ENCODE measurements at regions not wholly inside any gene's neighbourhood (a gene's known extent, or its start where the extent isn't known, plus 50 kb on each side); places are given as distances from the start of the nearest gene placed in this dataset.
"Not testable (repeated sequence)": the region's sequence is repeated elsewhere in the genome, so short reads cannot be mapped to it uniquely, and the experiment has no call there.

DNA sequence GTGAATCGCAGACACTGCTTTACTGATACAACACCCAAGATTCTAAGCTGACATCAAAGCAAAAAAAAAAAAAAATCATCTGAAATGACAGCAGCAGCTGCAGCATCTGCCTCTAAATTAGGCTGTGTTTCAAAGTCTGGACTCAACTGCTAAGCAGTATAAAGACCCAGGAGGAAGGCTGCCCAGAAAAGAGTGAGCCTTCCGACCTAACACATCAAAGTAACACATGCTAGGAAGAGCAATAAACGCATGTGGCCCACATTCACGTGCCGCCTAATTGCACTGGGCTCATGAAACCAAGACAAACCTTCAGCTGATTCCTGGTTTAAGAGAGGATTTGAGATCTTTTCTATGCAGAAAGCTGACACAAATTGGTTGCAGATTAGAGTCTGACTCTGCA lies 317.1 kb downstream of the ZIC4 start:
- Histone ChIP-seq H3K9me3 (ENCODE audit: control insufficient read depth, insufficient read depth, low read length) (no peaks in the 10 kb centered on the region), H4K20me1 (ENCODE audit: control insufficient read depth, insufficient read depth, low read depth, low read length) (no peaks in the 10 kb centered on the region), H3K4me3 (ENCODE audit: low read length) (no peak overlapping the region), H3K9me2 (replicated peaks; ENCODE audit: control insufficient read depth, low read length) (no peaks in the 10 kb centered on the region), H3K79me2 (ENCODE audit: control insufficient read depth, low read length) (no peaks in the 10 kb centered on the region), H3K36me3 (ENCODE audit: control insufficient read depth, low read length) (no peaks in the 10 kb centered on the region), H3K27ac (ENCODE audit: low read depth, low read length) (no peak overlapping the region), H3K4me1 (ENCODE audit: control insufficient read depth, low read length) (no peaks in the 10 kb centered on the region), H3K4me2 (ENCODE audit: low read length) (no peak overlapping the region), H3K27me3 (ENCODE audit: control insufficient read depth, low read length) (no peaks in the 10 kb centered on the region), H3F3A (ENCODE audit: control insufficient read depth, insufficient read depth) (no peaks in the 10 kb centered on the region)
- TF ChIP-seq CTCF (IDR thresholded peaks at IDR 0.05; ENCODE audit: low read depth, low read length, poor library complexity, severe bottlenecking) (no peak), EZH2phosphoT487 (IDR thresholded peaks at IDR 0.05; ENCODE audit: borderline replicate concordance, low read length) (no peak)

DNA sequence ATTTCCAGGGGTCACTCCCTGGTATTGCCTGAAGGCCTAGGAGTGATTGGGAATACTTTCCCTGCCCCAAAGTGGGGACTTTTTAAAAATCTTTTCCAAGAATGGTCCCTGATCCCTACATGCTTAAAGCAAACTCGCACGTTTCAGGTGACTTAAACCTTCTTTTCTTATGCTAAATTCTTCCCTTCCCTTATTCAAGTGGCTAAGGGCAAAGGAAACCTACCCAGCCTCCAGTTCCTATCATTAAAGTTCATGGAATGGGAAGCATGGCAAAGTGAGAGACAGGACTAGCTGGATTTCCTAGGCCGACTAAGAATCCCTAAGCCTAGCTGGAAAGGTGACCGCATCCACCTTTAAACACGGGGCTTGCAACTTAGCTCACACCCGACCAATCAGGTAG lies 346.8 kb downstream of the ZIC4 start:
- not testable (repeated sequence) for H3K9me3 ChIP-seq (ENCODE audit: control insufficient read depth, insufficient read depth, low read length); H3K27me3 ChIP-seq (ENCODE audit: control insufficient read depth, low read length); H3K79me2 ChIP-seq (ENCODE audit: control insufficient read depth, low read length); H4K20me1 ChIP-seq (ENCODE audit: control insufficient read depth, insufficient read depth, low read depth, low read length); H3K4me1 ChIP-seq (ENCODE audit: control insufficient read depth, low read length); H3K9me2 ChIP-seq (replicated peaks; ENCODE audit: control insufficient read depth, low read length); H3F3A ChIP-seq (ENCODE audit: control insufficient read depth, insufficient read depth); H3K36me3 ChIP-seq (ENCODE audit: control insufficient read depth, low read length); H3K4me3 ChIP-seq (ENCODE audit: low read length); H3K27ac ChIP-seq (ENCODE audit: low read depth, low read length); H3K4me2 ChIP-seq (ENCODE audit: low read length)

DNA sequence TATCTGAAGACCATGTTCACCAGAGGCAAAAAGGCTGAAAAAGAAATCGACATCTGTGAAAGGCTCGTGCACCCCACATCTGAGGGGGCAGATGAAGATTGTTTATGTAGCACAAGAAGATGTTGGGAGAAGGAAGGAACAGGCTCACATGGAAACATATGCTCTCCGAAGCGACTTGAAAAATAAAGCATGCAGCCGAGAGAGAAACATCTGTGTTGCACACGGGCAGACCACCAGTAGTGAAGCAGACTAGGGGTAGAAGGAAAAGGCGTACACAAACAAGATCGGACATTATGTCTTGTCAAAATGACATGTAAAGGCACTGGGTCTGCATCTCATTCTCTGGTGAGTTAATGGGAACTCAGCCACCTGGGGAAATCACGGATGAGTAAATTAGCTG lies 356.5 kb downstream of the ZIC4 start:
- Histone ChIP-seq H3K4me3 (ENCODE audit: low read length) (no peak overlapping the region), H3K4me2 (ENCODE audit: low read length) (no peak overlapping the region), H3K27me3 (ENCODE audit: control insufficient read depth, low read length) (no peaks in the 10 kb centered on the region), H3K9me2 (replicated peaks; ENCODE audit: control insufficient read depth, low read length) (no peaks in the 10 kb centered on the region), H3K4me1 (ENCODE audit: control insufficient read depth, low read length) (no peaks in the 10 kb centered on the region), H4K20me1 (ENCODE audit: control insufficient read depth, insufficient read depth, low read depth, low read length) (no peaks in the 10 kb centered on the region), H3K27ac (ENCODE audit: low read depth, low read length) (no peak overlapping the region), H3F3A (ENCODE audit: control insufficient read depth, insufficient read depth) (no peaks in the 10 kb centered on the region), H3K9me3 (ENCODE audit: control insufficient read depth, insufficient read depth, low read length) (no peaks in the 10 kb centered on the region), H3K79me2 (ENCODE audit: control insufficient read depth, low read length) (no peaks in the 10 kb centered on the region), H3K36me3 (ENCODE audit: control insufficient read depth, low read length) (no peaks in the 10 kb centered on the region)
- TF ChIP-seq EZH2phosphoT487 (IDR thresholded peaks at IDR 0.05; ENCODE audit: borderline replicate concordance, low read length) (no peak), CTCF (IDR thresholded peaks at IDR 0.05; ENCODE audit: low read depth, low read length, poor library complexity, severe bottlenecking) (no peak)

DNA sequence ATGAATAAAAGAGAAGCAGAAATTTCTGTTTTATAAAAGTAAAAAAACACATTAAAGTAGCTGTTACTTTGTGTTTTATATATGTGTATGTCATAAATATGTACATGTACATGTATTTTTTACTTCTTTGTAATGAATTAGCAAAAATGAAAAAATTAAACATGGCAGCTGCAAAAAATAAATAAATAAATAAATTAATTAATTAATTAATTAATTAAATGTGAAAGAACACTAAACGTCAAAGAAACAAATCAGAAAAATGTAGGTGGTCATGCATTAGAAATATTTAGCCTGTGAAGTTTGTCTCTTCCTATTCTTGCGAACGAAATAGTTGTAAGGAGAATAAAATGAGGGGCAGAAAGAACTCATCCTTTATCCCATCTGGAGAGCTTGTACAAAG lies 357.0 kb downstream of the ZIC4 start:
- Histone ChIP-seq H3K4me2 (ENCODE audit: low read length) (no peak overlapping the region), H3K27me3 (ENCODE audit: control insufficient read depth, low read length) (no peaks in the 10 kb centered on the region), H3K9me2 (replicated peaks; ENCODE audit: control insufficient read depth, low read length) (no peaks in the 10 kb centered on the region), H3K27ac (ENCODE audit: low read depth, low read length) (no peak overlapping the region), H3F3A (ENCODE audit: control insufficient read depth, insufficient read depth) (no peaks in the 10 kb centered on the region), H3K4me1 (ENCODE audit: control insufficient read depth, low read length) (no peaks in the 10 kb centered on the region), H3K36me3 (ENCODE audit: control insufficient read depth, low read length) (no peaks in the 10 kb centered on the region), H3K79me2 (ENCODE audit: control insufficient read depth, low read length) (no peaks in the 10 kb centered on the region), H3K4me3 (ENCODE audit: low read length) (no peak overlapping the region), H4K20me1 (ENCODE audit: control insufficient read depth, insufficient read depth, low read depth, low read length) (no peaks in the 10 kb centered on the region), H3K9me3 (ENCODE audit: control insufficient read depth, insufficient read depth, low read length) (no peaks in the 10 kb centered on the region)
- no peak for TF ChIP-seq CTCF (IDR thresholded peaks at IDR 0.05; ENCODE audit: low read depth, low read length, poor library complexity, severe bottlenecking)
- no peak for TF ChIP-seq EZH2phosphoT487 (IDR thresholded peaks at IDR 0.05; ENCODE audit: borderline replicate concordance, low read length)

Measured in DOHH2 (cell line).